H1 (cell line): ENCODE measurements at regions not wholly inside any gene's neighbourhood (a gene's known extent, or its start where the extent isn't known, plus 50 kb on each side); places are given as distances from the start of the nearest gene placed in this dataset.

Source experiments
- CTCF ChIA-PET: fragments of 300-600 bp; sonication (Branson Sonifier 250); formaldehyde crosslinking; loops from one replicate; lab custom pipeline; 2021; ENCODE audit not compliant: partially characterized antibody; lab: Charles Lee
- POLR2A ChIA-PET: fragments of 300-600 bp; sonication (Branson Sonifier 250); formaldehyde crosslinking; loops from one replicate; lab custom pipeline; 2021; ENCODE audit warnings: inconsistent platforms; ENCODE audit not compliant: partially characterized antibody; lab: Charles Lee
- DNase-seq, 2 experiments: peaks; one replicate each; pipeline versions ENCODE4 v3.0.0 to v3.0.0-alpha.2; 2010 to 2022; ENCODE audit warnings: low spot score in 2 of 2, low read depth in 1 of 2, mixed read lengths in 1 of 2
- FAIRE-seq: peaks from 2 replicates; lab custom pipeline; 2011; peaks lifted over from hg19 to GRCh38; lab: Jason Lieb, UNC
- H2AFZ ChIP-seq: 2 replicates; pipeline ENCODE4 v1.8.1; 2012; ENCODE audit warnings: low read length, inconsistent platforms
- H2AK5ac ChIP-seq: 2 replicates; pipeline ENCODE4 v1.6.1; 2013; ENCODE audit warnings: low read depth, low read length
- H2BK120ac ChIP-seq: replicated peaks from 2 replicates; pipeline ENCODE3; 2013; ENCODE audit warnings: low read depth, low read length, inconsistent platforms
- H2BK12ac ChIP-seq: 2 replicates; pipeline ENCODE4 v1.6.1; 2013; ENCODE audit warnings: low read depth, low read length
- H2BK15ac ChIP-seq: 2 replicates; pipeline ENCODE4 v1.6.1; 2013; ENCODE audit warnings: low read length
- H2BK20ac ChIP-seq: 2 replicates; pipeline ENCODE4 v1.6.1; 2013; ENCODE audit warnings: low read length
- H2BK5ac ChIP-seq: 2 replicates; pipeline ENCODE4 v1.6.1; 2013; ENCODE audit warnings: low read depth, low read length
- H3K14ac ChIP-seq: 2 replicates; pipeline ENCODE4 v1.6.1; 2013; ENCODE audit warnings: inconsistent platforms; ENCODE audit not compliant: insufficient read length
- H3K18ac ChIP-seq: 2 replicates; pipeline ENCODE4 v1.6.1; 2013; ENCODE audit warnings: low read length; ENCODE audit errors: extremely low read depth
- H3K23ac ChIP-seq: 2 replicates; pipeline ENCODE4 v1.6.1; 2013; ENCODE audit warnings: inconsistent platforms; ENCODE audit not compliant: insufficient read length
- H3K23me2 ChIP-seq: 2 replicates; pipeline ENCODE4 v1.6.1; 2013; ENCODE audit warnings: low read depth, low read length
- H3K27ac ChIP-seq: 2 replicates; pipeline ENCODE4 v1.6.1; 2011; ENCODE audit warnings: low read depth, low read length, inconsistent platforms
- H3K27me3 ChIP-seq, 4 experiments: replicated peaks in 1 of 4; 1 replicate in 1 of 4; 2 replicates in 3 of 4; pipeline versions ENCODE4 v1.6.1 to v1.8.1; 2011 to 2013; ENCODE audit warnings: low read length in 3 of 4, mild to moderate bottlenecking in 3 of 4, inconsistent platforms in 2 of 4, mixed read lengths in 2 of 4, moderate library complexity in 1 of 4; ENCODE audit not compliant: control insufficient read depth in 3 of 4, insufficient read depth in 3 of 4; ENCODE audit errors: extremely low read depth in 1 of 4
- H3K36me3 ChIP-seq, 4 experiments: 2 replicates each; pipeline versions ENCODE4 v1.6.1 to v1.8.1; 2011 to 2013; ENCODE audit warnings: mild to moderate bottlenecking in 4 of 4, low read length in 3 of 4, moderate library complexity in 2 of 4, control low read depth in 1 of 4, inconsistent platforms in 1 of 4; ENCODE audit not compliant: insufficient read depth in 4 of 4, control insufficient read depth in 2 of 4
- H3K4ac ChIP-seq: replicated peaks from 2 replicates; pipeline ENCODE3; 2013; ENCODE audit warnings: low read length, low read depth, mixed read lengths, inconsistent platforms; ENCODE audit not compliant: insufficient read length
- H3K4me1 ChIP-seq, 4 experiments: replicated peaks in 1 of 4; 1 replicate in 1 of 4; 2 replicates in 3 of 4; pipeline versions ENCODE4 v1.6.1 to v1.8.1; 2011 to 2013; ENCODE audit warnings: low read length in 3 of 4, inconsistent platforms in 2 of 4, mixed read lengths in 1 of 4; ENCODE audit not compliant: insufficient read depth in 4 of 4, control insufficient read depth in 3 of 4
- H3K4me2 ChIP-seq, 2 experiments: 2 replicates each; pipeline versions ENCODE4 v1.6.1 to v1.8.1; 2011 to 2013; ENCODE audit warnings: low read depth in 2 of 2, low read length in 2 of 2, control low read depth in 1 of 2, inconsistent platforms in 1 of 2, mild to moderate bottlenecking in 1 of 2; ENCODE audit not compliant: insufficient read depth in 1 of 2
- H3K4me3 ChIP-seq, 4 experiments: fragments of 200-600, 300-600 bp in 1 of 4; sonication (generic), shearing (Covaris generic), sonication (Bioruptor Twin) in 1 of 4; 2 replicates each; pipeline versions ENCODE4 v1.5.1 to v1.8.1; 2011 to 2016; ENCODE audit warnings: low read length in 4 of 4, low read depth in 3 of 4, control low read depth in 2 of 4, inconsistent platforms in 2 of 4, mild to moderate bottlenecking in 2 of 4, mixed read lengths in 1 of 4, moderate library complexity in 1 of 4; ENCODE audit not compliant: insufficient read depth in 2 of 4; ENCODE audit errors: extremely low read depth in 1 of 4
- H3K56ac ChIP-seq: replicated peaks from 2 replicates; pipeline ENCODE3; 2013; ENCODE audit warnings: low read depth, mild to moderate bottlenecking, mixed read lengths, low read length, inconsistent platforms; ENCODE audit not compliant: insufficient read length
- H3K79me1 ChIP-seq: 2 replicates; pipeline ENCODE4 v1.6.1; 2013; ENCODE audit warnings: low read depth, low read length, control low read depth
- H3K79me2 ChIP-seq, 2 experiments: 2 replicates each; pipeline versions ENCODE4 v1.6.1 to v1.8.1; 2012 to 2013; ENCODE audit warnings: low read length in 2 of 2, mild to moderate bottlenecking in 2 of 2, inconsistent platforms in 1 of 2; ENCODE audit not compliant: insufficient read depth in 2 of 2, control insufficient read depth in 1 of 2
- H3K9ac ChIP-seq, 4 experiments: replicated peaks in 1 of 4; 1 replicate in 1 of 4; 2 replicates in 3 of 4; pipeline versions ENCODE4 v1.6.1 to v1.8.1; 2011 to 2013; ENCODE audit warnings: low read depth in 3 of 4, low read length in 3 of 4, control low read depth in 2 of 4, mild to moderate bottlenecking in 2 of 4, moderate library complexity in 2 of 4, inconsistent platforms in 1 of 4; ENCODE audit errors: extremely low read depth in 1 of 4
- H3K9me3 ChIP-seq, 2 experiments: 2 replicates each; pipeline versions ENCODE4 v1.6.1 to v1.8.1; 2012 to 2013; ENCODE audit warnings: mild to moderate bottlenecking in 2 of 2, moderate library complexity in 2 of 2, control low read depth in 1 of 2, inconsistent platforms in 1 of 2, low read depth in 1 of 2, low read length in 1 of 2, mixed read lengths in 1 of 2; ENCODE audit not compliant: insufficient read depth in 2 of 2
- H4K20me1 ChIP-seq, 2 experiments: replicated peaks in 1 of 2; 2 replicates each; pipeline versions ENCODE3 to v1.8.1; 2011 to 2013; ENCODE audit warnings: inconsistent platforms in 2 of 2, low read length in 2 of 2, mild to moderate bottlenecking in 1 of 2; ENCODE audit not compliant: insufficient read depth in 2 of 2, control insufficient read depth in 1 of 2
- H4K5ac ChIP-seq: 2 replicates; pipeline ENCODE4 v1.6.1; 2013; ENCODE audit warnings: low read length, low read depth, mixed read lengths, inconsistent platforms; ENCODE audit not compliant: insufficient read length
- H4K8ac ChIP-seq: 2 replicates; pipeline ENCODE4 v1.8.0; 2013; ENCODE audit warnings: mild to moderate bottlenecking, moderate library complexity, low read length, inconsistent platforms; ENCODE audit not compliant: insufficient read depth; ENCODE audit errors: extremely low read depth
- H4K91ac ChIP-seq: replicated peaks from 2 replicates; pipeline ENCODE3; 2013; ENCODE audit warnings: low read length, mixed read lengths, inconsistent platforms; ENCODE audit not compliant: insufficient read length
- FOSL1 ChIP-seq: IDR thresholded peaks from 2 replicates; pipeline ENCODE4 v1.6.1; 2011; ENCODE audit warnings: mild to moderate bottlenecking, low read depth, low read length, moderate library complexity; ENCODE audit not compliant: insufficient read depth
- JUND ChIP-seq: IDR thresholded peaks from 2 replicates; pipeline ENCODE4 v1.6.1; 2011; ENCODE audit warnings: mild to moderate bottlenecking, improper control_type of control experiment, low read length
- NANOG ChIP-seq: IDR thresholded peaks from 2 replicates; pipeline ENCODE4 v1.6.1; 2011; ENCODE audit warnings: low read length, low read depth, mild to moderate bottlenecking, inconsistent platforms; ENCODE audit not compliant: insufficient read depth, poor library complexity, severe bottlenecking
- POU5F1 ChIP-seq: IDR thresholded peaks from 2 replicates; pipeline ENCODE4 v1.6.1; 2011; ENCODE audit warnings: low read depth, mild to moderate bottlenecking, low read length, moderate library complexity
- RXRA ChIP-seq: IDR thresholded peaks from 2 replicates; pipeline ENCODE4 v1.6.1; 2011; ENCODE audit warnings: low read depth, mild to moderate bottlenecking, low read length, moderate library complexity; ENCODE audit not compliant: insufficient read depth
- SIRT6 ChIP-seq: IDR thresholded peaks from one replicate; pipeline ENCODE4 v1.7.1; 2012; ENCODE audit warnings: low read length, inconsistent platforms
- SP2 ChIP-seq: IDR thresholded peaks from 2 replicates; pipeline ENCODE4 v1.6.1; 2012; ENCODE audit warnings: mild to moderate bottlenecking, low read length, inconsistent platforms
- SP4 ChIP-seq: IDR thresholded peaks from 2 replicates; pipeline ENCODE4 v1.6.1; 2012; ENCODE audit warnings: low read length, inconsistent platforms
- ZNF274 ChIP-seq: IDR thresholded peaks from 2 replicates; pipeline ENCODE4 v1.7.0; 2012; ENCODE audit warnings: low read length, borderline replicate concordance; ENCODE audit errors: extremely low read depth
- WGBS, 2 experiments: shearing (Covaris generic) in 1 of 2; methylation state at CpG; one replicate each; pipeline versions ENCODE4 v1.1.6 to v1.1.7; 2013 to 2015; ENCODE audit warnings: low lambda C conversion rate in 2 of 2, mixed read lengths in 2 of 2, inconsistent platforms in 1 of 2, low coverage in 1 of 2, missing lambda C conversion rate in 1 of 2; ENCODE audit not compliant: insufficient replicate concordance in 2 of 2, insufficient coverage in 1 of 2, insufficient read length in 1 of 2; ENCODE audit errors: extremely low coverage in 1 of 2, missing lambda C conversion rate in 1 of 2; 5-methylcytosine and 5-hydroxymethylcytosine counted together
- TF ChIP-seq, protein P1 (sequence below), 3 experiments: IDR thresholded peaks; 1 replicate in 2 of 3; 2 replicates in 1 of 3; pipeline versions ENCODE4 v1.5.1 to v1.6.1; 2011; ENCODE audit warnings: low read length in 3 of 3, mild to moderate bottlenecking in 3 of 3, inconsistent platforms in 2 of 3, low read depth in 1 of 3, moderate library complexity in 1 of 3; ENCODE audit not compliant: insufficient read depth in 1 of 3; ENCODE audit errors: control extremely low read depth in 1 of 3
- TF ChIP-seq, protein P2 (sequence below): IDR thresholded peaks from 2 replicates; pipeline ENCODE4 v1.6.1; 2012; ENCODE audit warnings: inconsistent platforms

DNA sequence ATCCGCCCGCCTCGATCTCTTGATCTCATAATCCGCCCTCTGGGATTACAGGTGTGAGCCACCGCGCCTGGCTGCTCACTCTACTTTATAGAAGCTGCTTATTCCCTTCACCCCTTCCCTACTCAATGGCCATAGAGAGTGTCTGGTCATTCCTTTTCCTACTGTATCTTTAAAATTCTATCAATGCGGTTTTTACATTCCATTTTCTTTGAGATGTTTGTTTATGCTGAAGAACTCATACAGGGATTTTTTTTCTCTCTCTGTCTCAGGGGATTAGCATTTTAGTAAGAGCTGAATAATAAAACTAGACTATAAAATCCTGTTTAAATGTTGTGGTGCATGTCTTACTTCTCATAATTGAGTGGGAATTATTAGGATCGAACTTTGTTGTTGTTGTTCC is 218.6 kb upstream of the FOXN3 start:
- no peak overlapping the region for H2BK20ac ChIP-seq
- no peak overlapping the region for H3K56ac ChIP-seq
- FAIRE-seq (no peak), DNase-seq (no peak)
- no peaks in the 10 kb centered on the region for H3K23me2 ChIP-seq
- H2AK5ac ChIP-seq, result no peak overlapping the region
- no peak overlapping the region for H4K8ac ChIP-seq
- no peak overlapping the region for H2BK15ac ChIP-seq
- no peaks in the 10 kb centered on the region for H3K36me3 ChIP-seq
- no peak overlapping the region for H3K4me2 ChIP-seq
- WGBS, 2 experiments, result 91% methylated on average over 8 of the region's 8 CpGs; no CpG with 5 or more reads in 1 of the 2 experiments
- no peak overlapping the region for H2BK5ac ChIP-seq
- no peak overlapping the region for H3K23ac ChIP-seq
- H2BK120ac ChIP-seq, result no peak overlapping the region
- H2BK12ac ChIP-seq, result no peak overlapping the region
- H4K20me1 ChIP-seq, result no peaks in the 10 kb centered on the region
- H3K4ac ChIP-seq, result no peak overlapping the region
- no peaks in the 10 kb centered on the region for H3K79me1 ChIP-seq
- no peaks in the 10 kb centered on the region for H3K79me2 ChIP-seq
- ChIA-PET CTCF (interaction anchor here (1.1 kb wide), 2 partner anchors 304 to 383 kb away, joined by 3 read pairs; no protein-coding TSS in a partner anchor), POLR2A (interaction anchor here (1.0 kb wide), 1 partner anchor 15 kb away, joined by 3 read pairs; no protein-coding TSS in a partner anchor)
- no peak overlapping the region for H3K9ac ChIP-seq
- H3K9me3 ChIP-seq, result no peaks in the 10 kb centered on the region
- H3K14ac ChIP-seq, result no peak overlapping the region
- peaks cover 1 to 3% (median 2%) of the 10 kb centered on the region in 4 experiments; a peak in 6 of 7 replicates for H3K4me1 ChIP-seq
- no peak overlapping the region for H3K27ac ChIP-seq
- H4K91ac ChIP-seq, result no peak overlapping the region
- H3K18ac ChIP-seq, result no peak overlapping the region
- no peak overlapping the region for H4K5ac ChIP-seq
- H2AFZ ChIP-seq, result no peak overlapping the region
- H3K27me3 ChIP-seq, result peaks cover 0 to under 1% (median 0%) of the 10 kb centered on the region in 4 experiments; a peak in 1 of 7 replicates
- no peak overlapping the region for H3K4me3 ChIP-seq
- TF ChIP-seq, protein P1, sequence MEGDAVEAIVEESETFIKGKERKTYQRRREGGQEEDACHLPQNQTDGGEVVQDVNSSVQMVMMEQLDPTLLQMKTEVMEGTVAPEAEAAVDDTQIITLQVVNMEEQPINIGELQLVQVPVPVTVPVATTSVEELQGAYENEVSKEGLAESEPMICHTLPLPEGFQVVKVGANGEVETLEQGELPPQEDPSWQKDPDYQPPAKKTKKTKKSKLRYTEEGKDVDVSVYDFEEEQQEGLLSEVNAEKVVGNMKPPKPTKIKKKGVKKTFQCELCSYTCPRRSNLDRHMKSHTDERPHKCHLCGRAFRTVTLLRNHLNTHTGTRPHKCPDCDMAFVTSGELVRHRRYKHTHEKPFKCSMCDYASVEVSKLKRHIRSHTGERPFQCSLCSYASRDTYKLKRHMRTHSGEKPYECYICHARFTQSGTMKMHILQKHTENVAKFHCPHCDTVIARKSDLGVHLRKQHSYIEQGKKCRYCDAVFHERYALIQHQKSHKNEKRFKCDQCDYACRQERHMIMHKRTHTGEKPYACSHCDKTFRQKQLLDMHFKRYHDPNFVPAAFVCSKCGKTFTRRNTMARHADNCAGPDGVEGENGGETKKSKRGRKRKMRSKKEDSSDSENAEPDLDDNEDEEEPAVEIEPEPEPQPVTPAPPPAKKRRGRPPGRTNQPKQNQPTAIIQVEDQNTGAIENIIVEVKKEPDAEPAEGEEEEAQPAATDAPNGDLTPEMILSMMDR (IDR thresholded peaks at IDR 0.05; ENCODE audit: control extremely low read depth in 1 of 3, insufficient read depth in 1 of 3, low read depth in 1 of 3, low read length in 3 of 3), result no peak
- TF ChIP-seq FOSL1, result no peak
- no peak for TF ChIP-seq POU5F1
- no peak for TF ChIP-seq RXRA
- no peak for TF ChIP-seq ZNF274
- no peak for TF ChIP-seq SP2
- TF ChIP-seq, protein P2, sequence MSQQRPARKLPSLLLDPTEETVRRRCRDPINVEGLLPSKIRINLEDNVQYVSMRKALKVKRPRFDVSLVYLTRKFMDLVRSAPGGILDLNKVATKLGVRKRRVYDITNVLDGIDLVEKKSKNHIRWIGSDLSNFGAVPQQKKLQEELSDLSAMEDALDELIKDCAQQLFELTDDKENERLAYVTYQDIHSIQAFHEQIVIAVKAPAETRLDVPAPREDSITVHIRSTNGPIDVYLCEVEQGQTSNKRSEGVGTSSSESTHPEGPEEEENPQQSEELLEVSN, result no peak
- TF ChIP-seq SIRT6, result no peak
- no peak for TF ChIP-seq JUND
- no peak for TF ChIP-seq NANOG
- no peak for TF ChIP-seq SP4
